ENCODE measurements at regions not wholly inside any gene's neighbourhood (a gene's known extent, or its start where the extent isn't known, plus 50 kb on each side); places are given as distances from the start of the nearest gene placed in this dataset.

GRCh38 chr21:19547951-19548840 lies 1144.6 kb upstream of the TMPRSS15 start:
- TF ChIP-seq, protein P1, sequence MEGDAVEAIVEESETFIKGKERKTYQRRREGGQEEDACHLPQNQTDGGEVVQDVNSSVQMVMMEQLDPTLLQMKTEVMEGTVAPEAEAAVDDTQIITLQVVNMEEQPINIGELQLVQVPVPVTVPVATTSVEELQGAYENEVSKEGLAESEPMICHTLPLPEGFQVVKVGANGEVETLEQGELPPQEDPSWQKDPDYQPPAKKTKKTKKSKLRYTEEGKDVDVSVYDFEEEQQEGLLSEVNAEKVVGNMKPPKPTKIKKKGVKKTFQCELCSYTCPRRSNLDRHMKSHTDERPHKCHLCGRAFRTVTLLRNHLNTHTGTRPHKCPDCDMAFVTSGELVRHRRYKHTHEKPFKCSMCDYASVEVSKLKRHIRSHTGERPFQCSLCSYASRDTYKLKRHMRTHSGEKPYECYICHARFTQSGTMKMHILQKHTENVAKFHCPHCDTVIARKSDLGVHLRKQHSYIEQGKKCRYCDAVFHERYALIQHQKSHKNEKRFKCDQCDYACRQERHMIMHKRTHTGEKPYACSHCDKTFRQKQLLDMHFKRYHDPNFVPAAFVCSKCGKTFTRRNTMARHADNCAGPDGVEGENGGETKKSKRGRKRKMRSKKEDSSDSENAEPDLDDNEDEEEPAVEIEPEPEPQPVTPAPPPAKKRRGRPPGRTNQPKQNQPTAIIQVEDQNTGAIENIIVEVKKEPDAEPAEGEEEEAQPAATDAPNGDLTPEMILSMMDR (IDR thresholded peaks at IDR 0.05) = no peak
- Histone ChIP-seq H3K36me3 (no peaks in the 10 kb centered on the region), H3K27ac (no peak overlapping the region), H3K4me3 (no peak overlapping the region), H3K27me3 (no peaks in the 10 kb centered on the region), H3K9me3 (peaks cover 0 to 17% of the 10 kb centered on the region in 2 donors), H3K4me1 (no peaks in the 10 kb centered on the region)
- ATAC-seq (no peak), DNase-seq (no peak)
- intact Hi-C loops (cut with DNase I) = no loop called here

DNA sequence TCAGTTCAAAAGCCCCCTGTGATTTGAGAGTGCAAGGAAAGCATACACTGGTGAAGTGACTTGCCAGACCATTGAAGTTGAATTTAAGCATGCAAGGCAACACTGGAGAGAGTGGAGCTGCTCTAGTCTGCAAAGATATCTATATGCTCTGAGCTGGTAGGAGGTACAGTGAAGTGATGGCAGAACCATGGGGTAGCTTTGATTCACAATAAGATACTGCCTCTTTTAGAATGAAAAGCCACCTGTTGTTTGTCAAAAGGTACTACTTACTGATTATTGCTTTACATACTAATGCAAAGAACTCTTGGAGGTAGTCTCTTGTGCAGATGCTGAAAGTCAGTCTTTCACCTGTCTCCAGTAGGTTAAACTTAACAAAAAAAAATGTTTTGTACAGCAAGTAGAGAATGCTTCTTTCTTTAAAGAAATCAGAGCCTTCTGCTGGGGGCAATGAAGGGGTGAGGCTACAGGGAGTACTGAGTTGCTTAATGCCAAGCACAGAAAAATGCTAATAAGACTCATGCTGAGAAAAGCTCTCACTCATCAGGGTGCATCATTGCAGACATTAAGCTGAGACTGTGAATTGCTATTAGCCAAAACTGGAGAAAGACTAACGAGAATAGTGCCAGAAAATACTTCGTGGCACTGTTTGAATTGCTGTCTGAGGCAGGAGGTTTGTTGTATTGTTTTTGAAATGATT lies 1150.5 kb upstream of the TMPRSS15 start:
- ATAC-seq = no peak
- no peak for DNase-seq
- Histone ChIP-seq H3K4me1 (no peaks in the 10 kb centered on the region), H3K27ac (no peak overlapping the region), H3K27me3 (no peaks in the 10 kb centered on the region), H3K4me3 (no peak overlapping the region), H3K9me3 (no peaks in the 10 kb centered on the region), H3K36me3 (no peaks in the 10 kb centered on the region)
- intact Hi-C loops (cut with DNase I) = no loop called here
- TF ChIP-seq, protein P1 (IDR thresholded peaks at IDR 0.05) = no peak

GRCh38 chr21:19557046-19557445 lies 1153.5 kb upstream of the TMPRSS15 start:
- H3K9me3 ChIP-seq = no peaks in the 10 kb centered on the region
- no peaks in the 10 kb centered on the region for H3K4me1 ChIP-seq
- no peak overlapping the region for H3K27ac ChIP-seq
- TF ChIP-seq, protein P1 (IDR thresholded peaks at IDR 0.05) = no peak
- no peaks in the 10 kb centered on the region for H3K27me3 ChIP-seq
- H3K36me3 ChIP-seq = no peaks in the 10 kb centered on the region
- DNase-seq = no peak
- ATAC-seq = no peak
- H3K4me3 ChIP-seq = no peak overlapping the region
- intact Hi-C loops (cut with DNase I) = no loop called here

DNA sequence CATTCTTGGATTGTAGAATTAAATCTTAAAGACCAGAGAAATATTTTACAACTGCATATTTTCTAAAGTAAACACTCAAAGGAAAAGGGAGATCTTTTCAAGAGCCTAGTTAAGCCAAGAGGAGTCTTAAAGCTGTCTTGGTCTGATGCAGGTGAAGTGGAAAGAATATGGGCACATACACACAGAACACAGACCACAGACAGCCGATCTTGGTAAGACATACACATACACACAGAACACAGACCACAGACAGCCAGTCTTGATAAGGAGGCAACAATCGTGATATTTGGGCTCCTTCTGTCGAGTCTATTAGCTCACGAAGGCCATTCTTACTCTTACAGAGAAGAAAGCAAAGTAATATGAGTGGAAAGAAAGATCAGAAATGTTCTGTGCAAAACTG lies 1153.9 kb upstream of the TMPRSS15 start:
- H3K4me3 ChIP-seq = no peak overlapping the region
- intact Hi-C loops (cut with DNase I) = no loop called here
- DNase-seq (no peak), ATAC-seq (no peak)
- no peaks in the 10 kb centered on the region for H3K27me3 ChIP-seq
- TF ChIP-seq, protein P1 (IDR thresholded peaks at IDR 0.05) = no peak
- no peak overlapping the region for H3K27ac ChIP-seq
- H3K9me3 ChIP-seq = no peaks in the 10 kb centered on the region
- H3K36me3 ChIP-seq = no peaks in the 10 kb centered on the region
- no peaks in the 10 kb centered on the region for H3K4me1 ChIP-seq

DNA sequence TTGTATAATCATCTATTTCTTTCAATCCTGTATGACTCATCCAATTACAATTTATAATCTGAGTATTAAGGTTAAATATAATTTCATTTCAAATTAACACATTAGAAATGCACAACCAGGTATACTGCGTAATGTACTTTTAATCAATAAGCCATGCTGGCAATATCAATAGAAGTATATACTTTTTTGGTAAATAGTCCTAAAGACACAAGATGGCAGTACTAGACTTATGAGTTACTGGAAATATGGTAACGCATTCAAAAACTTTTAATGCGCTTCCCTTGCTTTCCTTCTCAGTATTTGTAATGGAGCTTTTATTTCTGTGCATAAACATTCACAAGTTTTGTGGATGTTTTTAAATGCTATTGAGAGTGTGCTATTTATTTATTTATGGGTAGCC lies 1162.0 kb upstream of the TMPRSS15 start:
- Histone ChIP-seq H3K27ac (no peak overlapping the region), H3K4me3 (no peak overlapping the region), H3K9me3 (peaks cover 0 to 6% of the 10 kb centered on the region in 2 donors), H3K27me3 (no peaks in the 10 kb centered on the region), H3K36me3 (no peaks in the 10 kb centered on the region), H3K4me1 (no peaks in the 10 kb centered on the region)
- intact Hi-C loops (cut with DNase I) = no loop called here
- DNase-seq (no peak), ATAC-seq (no peak)
- TF ChIP-seq, protein P1 (IDR thresholded peaks at IDR 0.05) = no peak

Measured in left lung (tissue), 4 donors.